Fibroblast of lung (primary cell): ENCODE measurements at regions not wholly inside any gene's neighbourhood (a gene's known extent, or its start where the extent isn't known, plus 50 kb on each side); places are given as distances from the start of the nearest gene placed in this dataset.

Experiments used
- CTCF ChIP-seq, 2 donors: IDR thresholded peaks in 1 of 2; conservative IDR thresholded peaks in 1 of 2; 1 replicate in 1 of 2; 2 replicates in 1 of 2; pipeline ENCODE4 v1.5.1; 2011 to 2012; ENCODE audit warnings: low read length in 2 of 2, control low read depth in 1 of 2, inconsistent platforms in 1 of 2, low read depth in 1 of 2, mild to moderate bottlenecking in 1 of 2
- EZH2 ChIP-seq: IDR thresholded peaks from 2 replicates; pipeline ENCODE4 v1.5.1; 2012; ENCODE audit warnings: low read length, control low read depth, mild to moderate bottlenecking; ENCODE audit errors: missing control alignments

GRCh38 chr1:170407138-170407537 lies 124.8 kb upstream of the GORAB start:
- TF ChIP-seq CTCF (conservative IDR thresholded peaks at IDR 0.05 in 1 of 2, IDR thresholded peaks at IDR 0.05 in 1 of 2; ENCODE audit: low read depth in 1 of 2, low read length in 2 of 2) (no peak), EZH2 (no peak)
